IPS-NIHi11 (cell line): ENCODE measurements at regions not wholly inside any gene's neighbourhood (a gene's known extent, or its start where the extent isn't known, plus 50 kb on each side); places are given as distances from the start of the nearest gene placed in this dataset.
"Not testable (repeated sequence)": the region's sequence is repeated elsewhere in the genome, so short reads cannot be mapped to it uniquely, and the experiment has no call there.

Experiments
- DNase-seq: peaks from one replicate; pipeline ENCODE4 v3.0.0; 2012; ENCODE audit warnings: mixed read lengths, low spot score

- DNase-seq: no peak
These were observed 473.3 kb upstream of the PLXNA2 start for GRCh38 chr1:208717525-208717924.

GRCh38 chr1:208722592-208722991 is 478.4 kb upstream of the PLXNA2 start:
- DNase-seq: no peak

GRCh38 chr1:208724079-208724478 is 479.9 kb upstream of the PLXNA2 start:
- DNase-seq: no peak

GRCh38 chr1:208728815-208729214 is 484.6 kb upstream of the PLXNA2 start:
- DNase-seq: no peak

- no peak for DNase-seq
These were observed 488.0 kb upstream of the PLXNA2 start for GRCh38 chr1:208731981-208732821.

- no peak for DNase-seq
These were observed 493.0 kb upstream of the PLXNA2 start for GRCh38 chr1:208737161-208737560.

GRCh38 chr1:208737922-208738321 is 493.7 kb upstream of the PLXNA2 start:
- no peak for DNase-seq

GRCh38 chr1:208739636-208740035 is 495.5 kb upstream of the PLXNA2 start:
- not testable (repeated sequence) for DNase-seq

GRCh38 chr1:208741296-208741695 is 497.1 kb upstream of the PLXNA2 start:
- DNase-seq: no peak

- no peak for DNase-seq
These were observed 499.2 kb upstream of the PLXNA2 start for GRCh38 chr1:208743361-208743760.

- DNase-seq: no peak
These were observed 503.8 kb upstream of the PLXNA2 start for GRCh38 chr1:208747979-208748378.

GRCh38 chr1:208748387-208749165 is 504.4 kb upstream of the PLXNA2 start:
- DNase-seq: no peak

- no peak for DNase-seq
These were observed 512.3 kb upstream of the PLXNA2 start for GRCh38 chr1:208756339-208756981.

- DNase-seq: no peak
These were observed 513.7 kb upstream of the PLXNA2 start for GRCh38 chr1:208757846-208758245.

- DNase-seq: no peak
These were observed 515.1 kb upstream of the PLXNA2 start for GRCh38 chr1:208759255-208759654.

GRCh38 chr1:208763971-208764370 is 519.8 kb upstream of the PLXNA2 start:
- DNase-seq: no peak

GRCh38 chr1:208766832-208767231 is 522.6 kb upstream of the PLXNA2 start:
- no peak for DNase-seq

GRCh38 chr1:208767816-208768215 is 523.6 kb upstream of the PLXNA2 start:
- no peak for DNase-seq

- DNase-seq: no peak
These were observed 528.7 kb upstream of the PLXNA2 start for GRCh38 chr1:208772891-208773290.

GRCh38 chr1:208775841-208776240 is 531.7 kb upstream of the PLXNA2 start:
- DNase-seq: no peak

GRCh38 chr1:208778417-208778816 is 534.2 kb upstream of the PLXNA2 start:
- no peak for DNase-seq

- peak; percentile 64 for DNase-seq
These were observed 537.3 kb upstream of the PLXNA2 start for GRCh38 chr1:208781391-208782045.
